Mammary epithelial cell (primary cell): ENCODE measurements at regions not wholly inside any gene's neighbourhood (a gene's known extent, or its start where the extent isn't known, plus 50 kb on each side); places are given as distances from the start of the nearest gene placed in this dataset.

ENCODE experiments used
- EZH2 ChIP-seq: IDR thresholded peaks from 2 replicates; pipeline ENCODE4 v1.6.1; 2012; ENCODE audit warnings: low read length, inconsistent platforms, borderline replicate concordance
- TF ChIP-seq, protein P1 (sequence below), 2 donors: IDR thresholded peaks in 1 of 2; conservative IDR thresholded peaks in 1 of 2; 2 replicates each; pipeline ENCODE4 v1.5.1; 2011 to 2012; ENCODE audit warnings: inconsistent platforms in 2 of 2, low read length in 2 of 2, mild to moderate bottlenecking in 2 of 2, control low read depth in 1 of 2, low read depth in 1 of 2; ENCODE audit not compliant: insufficient read depth in 1 of 2; ENCODE audit errors: extremely low read depth in 1 of 2

DNA sequence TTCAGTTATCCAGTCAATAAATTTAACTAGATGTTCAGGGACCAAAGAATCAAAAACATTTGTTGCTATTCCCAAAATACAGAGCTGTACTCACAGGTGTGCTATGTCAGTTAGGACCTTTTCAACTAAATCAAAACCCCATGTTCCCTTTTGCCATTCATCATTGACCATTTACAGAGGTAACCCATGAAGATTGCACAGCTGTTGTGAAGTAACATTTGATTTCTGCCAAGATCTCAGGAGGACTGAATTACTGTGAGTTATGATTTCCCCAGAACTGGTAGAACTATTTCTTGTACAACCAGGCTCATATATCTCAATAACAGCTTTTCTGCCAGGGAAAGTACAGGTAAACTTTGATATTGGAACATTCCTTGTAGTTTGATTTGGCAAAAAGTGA lies 131.1 kb upstream of the FIBIN start:
- TF ChIP-seq, protein P1, sequence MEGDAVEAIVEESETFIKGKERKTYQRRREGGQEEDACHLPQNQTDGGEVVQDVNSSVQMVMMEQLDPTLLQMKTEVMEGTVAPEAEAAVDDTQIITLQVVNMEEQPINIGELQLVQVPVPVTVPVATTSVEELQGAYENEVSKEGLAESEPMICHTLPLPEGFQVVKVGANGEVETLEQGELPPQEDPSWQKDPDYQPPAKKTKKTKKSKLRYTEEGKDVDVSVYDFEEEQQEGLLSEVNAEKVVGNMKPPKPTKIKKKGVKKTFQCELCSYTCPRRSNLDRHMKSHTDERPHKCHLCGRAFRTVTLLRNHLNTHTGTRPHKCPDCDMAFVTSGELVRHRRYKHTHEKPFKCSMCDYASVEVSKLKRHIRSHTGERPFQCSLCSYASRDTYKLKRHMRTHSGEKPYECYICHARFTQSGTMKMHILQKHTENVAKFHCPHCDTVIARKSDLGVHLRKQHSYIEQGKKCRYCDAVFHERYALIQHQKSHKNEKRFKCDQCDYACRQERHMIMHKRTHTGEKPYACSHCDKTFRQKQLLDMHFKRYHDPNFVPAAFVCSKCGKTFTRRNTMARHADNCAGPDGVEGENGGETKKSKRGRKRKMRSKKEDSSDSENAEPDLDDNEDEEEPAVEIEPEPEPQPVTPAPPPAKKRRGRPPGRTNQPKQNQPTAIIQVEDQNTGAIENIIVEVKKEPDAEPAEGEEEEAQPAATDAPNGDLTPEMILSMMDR (conservative IDR thresholded peaks at IDR 0.05 in 1 of 2, IDR thresholded peaks at IDR 0.05 in 1 of 2; ENCODE audit: extremely low read depth in 1 of 2, insufficient read depth in 1 of 2, low read depth in 1 of 2, low read length in 2 of 2), result no peak
- no peak for TF ChIP-seq EZH2
